Neural progenitor cell (in vitro differentiated cells): ENCODE measurements at regions not wholly inside any gene's neighbourhood (a gene's known extent, or its start where the extent isn't known, plus 50 kb on each side); places are given as distances from the start of the nearest gene placed in this dataset.

Experiments used
- EZH2 ChIP-seq: fragments of 200-600 bp; sonication (generic); IDR thresholded peaks from 2 replicates; pipeline ENCODE4 v1.6.1; 2017; ENCODE audit warnings: antibody characterized with exemption, mild to moderate bottlenecking, moderate library complexity
- EZH2phosphoT487 ChIP-seq: fragments of 200-600 bp; sonication (generic); IDR thresholded peaks from 2 replicates; pipeline ENCODE4 v1.6.1; 2017; ENCODE audit warnings: antibody characterized with exemption
- TF ChIP-seq, protein P1 (sequence below): fragments of 200-600 bp; sonication (generic); IDR thresholded peaks from 2 replicates; pipeline ENCODE4 v1.5.1; 2017; ENCODE audit warnings: antibody characterized with exemption, mild to moderate bottlenecking

DNA sequence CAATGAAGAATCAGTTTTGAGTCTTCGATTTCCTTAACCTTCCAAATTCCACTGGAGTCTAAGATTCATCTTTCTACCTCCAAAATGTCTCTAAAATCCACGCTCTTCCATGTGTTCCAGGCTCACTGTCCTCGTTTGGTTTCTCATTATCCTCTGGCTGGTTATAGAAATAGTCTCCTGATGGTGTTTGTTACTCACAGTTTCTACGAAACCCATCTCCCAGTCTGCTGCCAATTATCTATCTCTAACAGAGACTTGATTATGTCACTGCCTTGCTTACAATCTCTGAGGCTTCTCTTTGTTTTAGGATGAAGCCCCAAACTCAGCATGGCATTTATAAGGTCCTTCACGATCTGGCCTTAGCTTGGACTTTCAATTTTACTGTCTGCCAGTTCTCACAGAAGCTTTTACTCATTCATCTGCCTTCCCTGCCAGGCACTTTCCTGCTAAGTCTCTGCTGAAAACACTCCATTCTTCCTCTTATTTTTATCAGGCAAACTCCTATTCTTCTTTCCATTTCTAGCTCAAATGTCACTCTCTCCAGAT is 339.6 kb upstream of the SGCD start:
- TF ChIP-seq, protein P1, sequence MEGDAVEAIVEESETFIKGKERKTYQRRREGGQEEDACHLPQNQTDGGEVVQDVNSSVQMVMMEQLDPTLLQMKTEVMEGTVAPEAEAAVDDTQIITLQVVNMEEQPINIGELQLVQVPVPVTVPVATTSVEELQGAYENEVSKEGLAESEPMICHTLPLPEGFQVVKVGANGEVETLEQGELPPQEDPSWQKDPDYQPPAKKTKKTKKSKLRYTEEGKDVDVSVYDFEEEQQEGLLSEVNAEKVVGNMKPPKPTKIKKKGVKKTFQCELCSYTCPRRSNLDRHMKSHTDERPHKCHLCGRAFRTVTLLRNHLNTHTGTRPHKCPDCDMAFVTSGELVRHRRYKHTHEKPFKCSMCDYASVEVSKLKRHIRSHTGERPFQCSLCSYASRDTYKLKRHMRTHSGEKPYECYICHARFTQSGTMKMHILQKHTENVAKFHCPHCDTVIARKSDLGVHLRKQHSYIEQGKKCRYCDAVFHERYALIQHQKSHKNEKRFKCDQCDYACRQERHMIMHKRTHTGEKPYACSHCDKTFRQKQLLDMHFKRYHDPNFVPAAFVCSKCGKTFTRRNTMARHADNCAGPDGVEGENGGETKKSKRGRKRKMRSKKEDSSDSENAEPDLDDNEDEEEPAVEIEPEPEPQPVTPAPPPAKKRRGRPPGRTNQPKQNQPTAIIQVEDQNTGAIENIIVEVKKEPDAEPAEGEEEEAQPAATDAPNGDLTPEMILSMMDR, result no peak
- no peak for TF ChIP-seq EZH2
- no peak for TF ChIP-seq EZH2phosphoT487
